GM19372 (cell line): ENCODE measurements at regions not wholly inside any gene's neighbourhood (a gene's known extent, or its start where the extent isn't known, plus 50 kb on each side); places are given as distances from the start of the nearest gene placed in this dataset.
A peak's percentile ranks its signal among the peaks of the same experiment; 100 is the strongest.

ENCODE experiments used
- ATAC-seq: cut with Tn5 transposase; IDR thresholded peaks from one replicate; pipeline ENCODE4 v1.9.1; 2021; ENCODE audit warnings: mild to moderate bottlenecking, low read depth, moderate library complexity; ENCODE audit not compliant: unreplicated experiment

DNA sequence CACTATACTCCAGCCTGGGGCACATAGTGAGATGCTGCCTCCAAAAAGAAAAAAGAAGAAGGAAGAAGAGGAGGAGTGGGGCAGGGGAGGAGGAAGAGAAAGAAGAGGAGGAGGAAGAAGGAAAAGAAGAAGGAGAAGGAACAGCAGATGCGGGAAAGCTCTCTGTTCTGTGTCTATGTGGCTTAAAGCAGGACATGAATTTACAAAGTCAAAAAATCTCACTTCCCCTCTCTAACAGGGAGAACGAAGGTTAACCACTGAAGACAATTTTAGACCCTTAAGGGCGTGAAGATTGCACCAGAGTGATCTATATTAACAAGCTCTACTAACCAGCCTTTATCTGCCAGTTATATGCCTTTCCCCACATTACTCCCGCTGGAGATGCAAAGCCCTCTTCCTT lies 258.9 kb downstream of the METTL4 start:
- ATAC-seq, result peak; percentile 82

DNA sequence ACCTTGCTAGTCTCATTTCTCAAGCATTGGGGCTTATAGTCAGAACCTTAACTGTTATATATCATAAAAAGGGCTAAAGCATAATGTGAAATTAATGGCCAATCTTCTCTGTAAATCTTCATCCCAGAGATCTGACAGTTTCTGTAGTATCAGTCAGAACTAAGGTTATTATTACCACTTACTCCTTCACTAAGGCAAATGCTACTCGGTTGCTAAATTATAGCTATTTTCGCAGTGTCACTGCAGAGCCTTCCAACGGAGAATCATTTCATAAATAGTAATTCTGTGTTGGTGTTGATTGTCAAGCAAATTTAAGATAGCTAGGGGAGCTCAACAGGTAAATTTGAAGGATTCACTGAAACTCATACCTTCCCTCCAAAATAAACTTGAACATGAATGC lies 258.0 kb downstream of the METTL4 start:
- no peak for ATAC-seq

DNA sequence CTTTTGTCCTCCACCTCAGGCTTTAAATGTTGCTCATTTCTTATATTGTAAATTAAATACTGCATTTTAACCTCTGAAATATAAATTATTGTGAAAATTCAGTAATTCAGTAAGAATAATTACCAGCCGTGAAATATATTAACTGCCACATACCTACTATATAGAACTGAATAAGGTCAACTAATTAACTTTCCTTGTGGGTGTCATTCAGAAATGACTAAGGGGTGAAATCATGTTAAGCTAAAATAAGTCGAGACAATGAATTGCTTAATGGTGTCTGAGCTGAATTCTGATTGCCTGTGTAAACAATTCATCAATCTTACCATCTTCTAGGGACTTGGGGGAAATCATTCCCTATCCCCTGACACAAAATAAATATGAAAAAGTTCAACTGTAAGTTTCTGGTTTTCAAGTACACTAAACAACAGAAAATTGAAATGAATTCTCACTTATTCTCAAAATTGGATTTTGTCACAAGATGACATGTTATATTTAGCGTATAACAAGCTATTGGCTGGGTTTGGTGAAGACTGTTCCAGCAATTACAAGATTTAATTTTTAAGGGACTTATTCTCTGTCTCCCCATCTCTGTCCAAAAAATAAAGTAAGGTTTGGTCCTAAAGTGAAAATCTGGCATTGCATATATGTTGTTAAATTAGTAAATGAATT lies 255.1 kb downstream of the METTL4 start:
- no peak for ATAC-seq

DNA sequence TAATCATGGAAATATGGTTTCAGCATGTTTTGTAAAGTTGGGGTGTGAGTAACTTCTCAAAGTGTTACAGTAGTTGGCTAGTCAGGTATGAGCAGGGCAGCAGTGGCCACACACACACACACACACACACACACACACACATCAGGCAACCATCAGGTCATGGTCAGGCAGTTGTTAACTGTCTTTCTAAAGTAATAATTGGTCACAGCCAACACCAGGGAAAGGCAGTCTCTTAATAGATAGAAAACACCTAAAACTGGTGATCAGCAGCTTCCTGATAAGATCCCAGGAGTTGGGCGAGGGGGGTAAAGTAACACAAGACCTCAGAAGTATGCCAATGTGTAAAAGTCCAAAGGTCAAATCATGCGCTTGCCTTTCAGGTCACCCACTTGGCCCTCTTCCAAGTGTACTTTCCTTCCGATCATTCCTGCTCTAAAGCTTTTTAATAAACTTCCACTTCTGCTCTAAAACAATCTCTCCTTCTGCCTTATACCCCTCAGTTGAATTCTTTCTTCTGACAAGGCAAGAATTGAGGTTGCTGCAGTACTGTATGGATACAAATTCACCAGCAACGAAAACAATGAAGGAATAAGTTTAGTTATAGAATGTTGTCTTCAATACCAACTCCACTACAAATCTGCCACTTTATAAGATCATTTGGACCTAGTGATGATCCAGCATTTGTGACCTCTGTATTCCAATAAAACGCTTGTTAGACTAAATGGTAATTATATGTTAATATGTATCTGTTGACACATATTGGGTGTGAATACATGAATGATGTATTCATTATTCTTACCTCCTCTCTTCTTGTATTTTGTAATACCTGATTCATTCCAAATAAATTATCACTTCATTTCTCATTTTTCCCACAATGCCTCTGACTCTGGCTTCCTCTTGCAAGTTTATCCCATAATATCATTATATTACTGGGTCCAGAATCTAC lies 254.3 kb downstream of the METTL4 start:
- ATAC-seq, result no peak

DNA sequence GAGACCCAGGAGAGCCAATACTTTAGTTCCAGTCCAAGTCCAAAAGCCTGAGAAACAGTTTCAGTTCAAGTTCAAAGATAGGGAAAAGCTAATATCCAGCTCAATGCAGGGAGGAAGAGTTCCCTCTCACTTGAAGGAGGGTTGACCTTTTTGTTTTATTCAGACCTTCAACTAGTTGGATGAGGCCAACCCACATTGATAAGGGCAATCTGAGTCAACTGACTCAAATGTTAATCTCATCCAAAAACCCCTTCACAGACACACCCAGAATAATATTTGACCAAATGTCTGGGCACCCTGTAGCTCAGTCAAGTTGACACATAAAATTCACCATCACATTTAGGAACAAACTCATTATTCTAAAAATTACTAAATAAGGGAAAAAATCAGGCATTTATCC lies 246.8 kb downstream of the METTL4 start:
- no peak for ATAC-seq

DNA sequence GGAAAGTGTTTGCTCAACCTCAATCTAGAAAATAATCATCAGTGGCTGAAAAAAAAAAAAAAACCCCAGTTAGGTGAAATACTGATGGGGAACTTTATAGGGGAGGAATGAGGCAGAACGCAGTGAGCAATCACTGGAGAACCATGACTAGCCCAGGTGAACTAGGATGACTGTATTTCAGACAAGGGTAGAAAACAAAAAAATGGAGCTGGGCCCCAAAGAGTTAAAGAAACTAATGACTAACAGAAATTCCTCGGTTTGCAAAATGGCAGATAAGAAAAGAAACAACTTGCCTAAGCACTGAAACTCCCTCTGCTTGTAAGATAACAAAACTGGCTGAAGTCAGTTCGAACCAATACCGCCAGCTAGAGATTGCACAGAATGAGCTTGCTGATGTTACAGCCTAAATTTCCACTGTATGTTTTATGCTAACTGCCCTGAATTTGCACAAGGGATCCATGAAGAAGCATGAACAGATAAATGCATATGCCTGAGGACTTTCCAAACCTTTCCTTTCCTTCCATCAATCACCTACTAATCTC lies 245.9 kb downstream of the METTL4 start:
- no peak for ATAC-seq

DNA sequence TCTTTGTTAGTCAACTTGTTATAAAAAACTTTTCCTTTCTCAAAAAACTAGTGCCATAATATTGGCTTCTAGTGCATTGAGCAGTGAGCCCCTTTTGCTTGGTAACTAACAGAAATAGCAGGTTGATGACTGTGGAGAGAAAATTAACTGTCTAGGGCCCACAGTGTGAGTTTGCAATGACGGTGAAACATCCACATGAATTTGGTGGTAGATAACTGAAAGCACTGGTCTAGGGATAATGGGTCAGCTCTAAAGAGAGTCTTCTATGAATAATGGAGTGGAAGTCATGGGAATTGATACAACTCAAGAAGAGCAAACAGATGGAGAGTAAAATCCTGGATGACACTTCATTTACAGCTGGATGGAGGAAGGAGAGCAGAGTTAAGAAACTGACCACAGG lies 245.4 kb downstream of the METTL4 start:
- no peak for ATAC-seq

DNA sequence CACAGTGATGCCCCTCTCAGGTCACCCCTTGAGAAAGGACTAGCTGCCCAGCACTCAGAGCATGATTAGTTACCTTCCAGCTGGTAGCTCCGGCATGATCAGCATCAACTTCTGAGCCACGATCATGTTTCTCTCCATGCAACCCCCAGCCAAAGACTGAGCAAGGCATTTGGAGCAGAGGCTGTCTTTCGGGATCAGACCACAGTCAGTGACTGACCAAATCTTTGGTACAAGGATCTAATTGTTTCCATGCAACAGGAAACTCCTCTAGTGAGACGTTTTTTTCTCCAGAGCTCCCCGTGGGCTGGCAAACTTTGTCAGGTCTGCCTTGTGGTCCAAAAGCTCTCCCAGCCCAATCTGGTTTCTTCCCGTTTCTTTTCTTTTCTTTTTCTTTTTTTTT lies 244.3 kb downstream of the METTL4 start:
- no peak for ATAC-seq

DNA sequence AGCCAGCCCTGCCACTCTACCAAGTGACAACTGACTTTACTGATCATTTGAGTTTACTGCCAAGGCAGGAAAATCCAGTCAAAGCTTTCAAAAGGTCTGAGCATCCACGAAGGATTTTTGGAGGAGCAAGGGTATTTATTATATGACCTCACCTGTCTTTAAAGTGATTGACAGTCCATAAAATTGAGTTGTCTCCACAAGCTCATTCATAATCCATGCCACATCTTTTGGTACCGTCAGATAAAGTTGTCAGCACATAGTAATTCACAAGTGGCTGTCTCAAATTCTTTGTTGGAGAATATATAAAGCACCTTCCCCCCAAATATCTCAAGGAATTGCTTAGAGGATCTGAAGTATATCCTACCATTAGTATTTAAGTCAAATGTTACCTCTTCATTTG lies 240.5 kb downstream of the METTL4 start:
- no peak for ATAC-seq

DNA sequence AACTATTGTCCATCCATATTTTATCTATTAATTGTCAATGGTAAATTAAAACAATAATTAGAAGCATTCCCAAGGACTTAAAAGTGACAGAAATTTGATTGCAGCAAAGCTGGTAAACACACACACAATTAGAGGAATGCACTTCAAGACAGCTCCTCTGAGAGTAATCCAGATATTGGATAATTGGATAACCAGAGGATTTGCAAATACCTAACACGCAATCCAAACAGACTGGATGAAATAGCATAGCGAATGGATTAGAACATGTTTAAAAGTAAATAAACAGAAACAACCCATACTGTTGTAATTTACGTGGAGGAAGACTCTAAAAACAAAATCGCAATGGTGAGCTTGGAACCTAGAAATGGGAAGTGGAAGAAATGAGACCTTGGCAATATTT lies 239.8 kb downstream of the METTL4 start:
- ATAC-seq, result no peak

DNA sequence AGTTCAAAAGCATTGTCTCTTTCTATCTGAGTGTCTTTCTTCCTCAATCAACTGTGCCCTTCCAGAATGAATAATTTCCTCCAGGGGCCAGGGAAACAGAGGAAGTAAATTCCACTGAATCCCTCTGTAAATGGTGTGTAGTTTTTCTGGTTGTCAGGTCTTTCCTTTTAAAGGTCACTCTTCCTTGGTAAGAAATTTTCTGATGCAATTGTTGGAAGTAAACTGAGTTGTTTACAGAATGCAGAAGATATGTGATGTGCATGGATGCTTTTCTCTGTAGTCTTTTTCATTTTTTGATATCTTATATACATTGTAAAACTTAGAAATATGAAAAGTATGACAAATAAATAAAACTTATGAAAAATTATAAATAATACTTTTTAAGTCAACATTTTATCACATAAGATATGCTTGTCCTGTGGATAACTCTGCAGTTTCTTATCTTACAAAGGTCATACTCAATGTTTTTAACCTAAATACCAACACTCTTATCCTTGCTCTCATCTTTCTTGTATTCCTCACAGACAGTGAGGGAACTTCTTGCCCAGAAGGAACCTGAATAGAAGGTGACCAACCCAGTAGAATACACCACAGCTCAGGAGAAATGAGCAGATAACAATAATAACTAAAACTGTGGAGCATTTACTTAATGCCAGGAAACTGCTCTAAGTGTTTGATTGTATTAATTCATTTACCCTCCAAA lies 234.5 kb downstream of the METTL4 start:
- ATAC-seq, result no peak

DNA sequence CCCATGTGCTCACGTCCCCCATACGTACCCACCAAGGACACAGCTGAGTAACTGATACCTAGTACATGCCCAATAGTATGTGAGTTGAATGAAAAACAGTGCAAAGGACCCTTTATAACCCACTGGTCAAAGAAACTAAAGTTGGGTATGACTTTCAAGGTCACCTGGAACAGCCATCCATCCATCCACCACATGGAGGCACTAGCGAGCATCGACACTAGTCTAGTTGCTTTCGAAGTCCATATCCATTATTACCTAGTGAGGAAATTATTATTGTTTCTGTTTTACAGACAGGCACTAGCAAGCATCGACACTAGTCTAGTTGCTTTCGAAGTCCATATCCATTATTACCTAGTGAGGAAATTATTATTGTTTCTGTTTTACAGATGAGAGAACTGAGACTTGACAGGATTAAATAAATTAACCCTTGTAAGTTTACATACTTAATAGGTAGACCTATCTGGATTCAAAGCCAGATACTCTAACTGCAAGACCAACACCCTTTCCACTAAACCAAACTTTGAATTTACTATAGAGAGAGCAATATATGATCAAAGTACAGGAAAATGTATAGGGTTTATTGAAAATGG lies 233.7 kb downstream of the METTL4 start:
- ATAC-seq, result peak; percentile 72

DNA sequence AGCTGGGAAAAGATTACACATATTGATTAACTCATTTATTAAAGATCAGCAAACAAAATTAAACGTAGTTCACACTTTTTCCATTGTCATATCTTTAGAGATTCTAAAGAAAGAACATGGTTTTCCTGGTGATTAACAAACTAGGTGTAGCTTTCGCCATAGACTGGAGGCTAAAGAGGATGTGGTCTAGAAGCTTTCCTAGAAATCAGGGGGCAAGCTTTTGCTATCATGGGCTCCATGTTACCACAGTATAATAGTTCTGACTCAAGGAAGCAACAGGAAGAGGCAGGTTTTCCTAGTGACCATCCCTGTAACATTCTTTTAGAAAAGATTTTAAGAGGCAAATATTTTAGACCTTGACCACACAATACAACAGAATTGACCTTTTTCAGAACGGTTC lies 232.7 kb downstream of the METTL4 start:
- ATAC-seq, result no peak

DNA sequence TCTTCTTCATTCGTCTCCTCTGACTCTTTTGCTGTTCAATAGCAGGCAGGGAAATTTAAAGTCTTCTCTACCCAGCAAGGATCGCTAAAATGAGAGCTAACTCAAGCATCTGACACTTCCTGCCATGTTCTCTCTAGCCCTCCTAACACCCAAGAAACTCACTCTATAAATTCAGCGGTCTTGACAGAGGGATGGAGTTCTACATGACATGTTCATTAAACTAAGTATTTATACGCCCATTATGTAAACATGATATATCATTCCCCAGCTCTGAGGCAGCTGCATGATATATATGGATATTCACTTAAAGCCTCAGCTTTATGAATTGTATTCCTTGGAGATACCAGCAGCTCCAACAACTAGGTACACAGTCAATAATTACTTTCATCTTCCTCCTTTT lies 231.0 kb downstream of the METTL4 start:
- no peak for ATAC-seq

DNA sequence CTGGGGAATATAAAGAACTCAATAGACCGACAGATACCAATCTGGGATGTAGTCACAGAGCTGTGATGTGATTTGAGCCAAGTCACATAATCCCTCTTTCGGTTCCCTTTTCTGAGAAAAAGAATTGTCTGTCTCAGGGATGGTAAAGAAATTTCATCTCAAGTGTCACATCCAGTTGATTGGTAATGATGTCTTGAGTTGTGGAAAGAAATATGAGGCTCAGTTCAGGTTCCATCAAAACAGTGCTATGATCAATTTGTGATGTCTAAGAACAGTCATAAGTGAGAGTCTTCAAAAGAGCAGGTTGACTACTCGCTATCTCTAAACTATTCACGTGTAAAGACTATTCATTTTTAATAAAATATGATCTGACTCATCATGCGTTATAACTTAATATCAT lies 223.3 kb downstream of the METTL4 start:
- ATAC-seq, result no peak

DNA sequence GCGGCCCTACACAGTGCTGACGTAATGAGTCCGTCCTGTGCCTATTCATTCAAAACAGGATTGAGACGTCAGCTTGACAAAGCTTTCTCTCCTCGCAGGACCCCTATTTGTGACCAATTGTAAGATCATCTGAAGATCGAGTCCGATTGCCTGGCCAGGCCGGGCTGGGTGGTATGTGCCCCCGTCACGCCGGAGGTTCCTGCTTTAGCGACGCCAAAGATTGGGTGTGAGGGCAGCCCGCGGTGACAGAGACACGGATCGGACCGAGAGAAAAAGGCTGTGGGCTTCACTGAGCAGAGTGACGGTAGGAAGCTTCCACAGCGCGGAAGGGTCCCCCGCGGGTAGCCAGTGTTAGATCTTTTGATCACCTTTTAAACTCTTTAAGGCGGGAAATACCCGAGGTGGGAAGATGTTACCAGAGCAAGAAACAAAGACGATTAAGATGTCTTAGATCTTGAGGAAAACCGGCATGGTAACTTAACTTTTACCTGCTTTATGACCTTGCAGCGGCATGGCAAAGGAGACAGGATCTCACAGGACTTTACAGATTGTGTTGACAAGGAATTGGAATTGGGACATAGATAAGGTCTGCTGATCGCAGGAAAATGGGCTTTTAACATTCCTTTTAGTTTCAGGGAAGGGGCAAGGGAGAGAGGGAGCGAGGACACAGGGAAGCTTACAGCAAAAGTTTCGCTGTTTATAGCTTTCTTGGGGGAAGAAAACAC lies 220.0 kb downstream of the METTL4 start:
- ATAC-seq, result no peak

DNA sequence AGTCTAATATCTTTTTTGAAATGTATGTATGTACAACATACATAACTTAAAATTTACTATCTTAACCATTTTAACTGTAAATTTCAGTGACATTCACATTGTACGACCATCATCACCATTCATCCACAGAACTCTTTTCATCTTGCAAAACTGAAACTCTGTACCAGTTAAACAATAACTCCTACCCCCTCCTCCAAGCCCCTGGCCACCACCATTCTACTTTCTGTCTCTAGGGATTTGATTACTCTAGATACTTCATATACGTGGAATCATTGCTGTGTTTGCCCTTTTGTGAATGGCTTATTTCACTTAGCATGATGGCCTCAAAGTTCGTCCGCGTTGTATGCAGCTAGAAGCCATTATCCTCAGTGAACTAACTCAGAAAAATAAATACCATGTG lies 217.0 kb downstream of the METTL4 start:
- ATAC-seq, result no peak

DNA sequence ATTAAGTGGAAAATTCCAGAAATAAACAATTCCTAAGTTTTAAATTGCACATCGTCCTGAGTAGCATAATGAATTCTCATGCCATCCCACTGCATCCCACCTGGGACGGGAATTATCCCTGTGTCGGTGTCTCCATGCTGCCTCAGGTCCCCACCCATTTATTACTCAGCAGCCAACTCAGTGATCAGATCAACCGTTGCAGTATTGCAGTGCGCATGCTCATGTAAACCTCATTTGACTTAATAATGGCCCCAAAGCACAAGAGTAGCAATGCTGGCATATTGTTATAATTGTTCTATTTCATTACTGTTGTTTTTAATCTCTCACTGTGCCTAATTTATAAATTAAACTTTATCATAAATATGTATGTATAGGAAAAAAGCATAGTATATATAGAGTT lies 214.4 kb downstream of the METTL4 start:
- no peak for ATAC-seq

DNA sequence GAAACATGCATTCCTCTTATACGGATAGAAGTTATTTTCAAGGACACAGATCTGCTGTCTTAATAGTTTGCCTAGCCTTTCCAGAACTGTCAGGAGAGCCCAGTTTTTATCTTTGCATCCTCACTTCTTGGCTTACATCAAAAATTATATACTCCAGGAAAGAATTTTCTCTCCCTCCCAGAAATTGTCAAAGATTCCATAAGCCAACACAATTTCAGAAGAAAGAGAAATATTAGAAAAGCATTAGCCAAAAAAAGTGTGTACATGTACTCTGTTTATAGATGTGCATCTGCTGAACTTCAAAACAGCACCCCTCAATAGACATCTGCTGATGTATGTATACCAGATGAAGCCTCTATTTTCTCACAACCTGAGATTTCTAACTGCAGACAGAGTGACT lies 210.4 kb downstream of the METTL4 start:
- no peak for ATAC-seq

DNA sequence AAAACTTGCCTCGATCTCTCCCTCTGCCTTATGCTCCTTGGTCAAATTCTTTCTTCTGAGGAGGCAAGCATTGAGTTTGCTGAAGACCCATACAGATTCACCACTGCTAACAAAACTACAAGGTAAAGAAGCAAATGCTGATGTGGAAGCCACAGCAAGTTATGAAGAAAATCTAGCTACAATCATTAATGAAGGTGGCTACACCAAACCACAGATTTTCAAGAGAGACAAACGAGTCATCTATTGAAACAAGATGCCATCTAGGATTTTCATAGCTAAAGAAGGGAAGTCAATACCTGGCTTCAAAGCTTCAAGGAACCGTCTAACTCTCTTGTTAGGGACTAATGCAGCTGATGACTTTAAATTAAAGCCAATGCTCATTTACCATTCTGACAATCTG lies 203.2 kb downstream of the METTL4 start:
- no peak for ATAC-seq
